CD4-positive, CD25-positive, alpha-beta regulatory T cell (primary cell): ENCODE measurements at regions not wholly inside any gene's neighbourhood (a gene's known extent, or its start where the extent isn't known, plus 50 kb on each side); places are given as distances from the start of the nearest gene placed in this dataset.

Source experiments
- ATAC-seq, 2 donors: fragments of 150-1000 bp; cut with Tn5 transposase; one replicate each; pipeline ENCODE4 v1.10.0; 2021; ENCODE audit warnings: low read depth in 2 of 2, moderate number of reproducible peaks in 2 of 2, moderate library complexity in 1 of 2
- DNase-seq, 3 donors: peaks; one replicate each; pipeline versions ENCODE4 v3.0.0 to v3.0.0-alpha.2; 2012 to 2022; ENCODE audit warnings: mixed read lengths in 1 of 3
- H3K27ac ChIP-seq: one replicate; pipeline ENCODE4 v1.7.0; 2013; ENCODE audit warnings: mild to moderate bottlenecking, low read length; ENCODE audit not compliant: insufficient read depth, poor library complexity, severe bottlenecking
- H3K27me3 ChIP-seq: one replicate; pipeline ENCODE4 v1.7.0; 2013; ENCODE audit warnings: low read length; ENCODE audit not compliant: control insufficient read depth, insufficient read depth
- H3K36me3 ChIP-seq: one replicate; pipeline ENCODE4 v1.7.0; 2013; ENCODE audit warnings: mild to moderate bottlenecking, low read length, moderate library complexity; ENCODE audit not compliant: control insufficient read depth, insufficient read depth
- H3K4me1 ChIP-seq: 2 replicates; pipeline ENCODE4 v1.7.0; 2013; ENCODE audit warnings: mild to moderate bottlenecking, low read length; ENCODE audit not compliant: insufficient read depth, control insufficient read depth, poor library complexity, severe bottlenecking
- H3K4me3 ChIP-seq: one replicate; pipeline ENCODE4 v1.7.0; 2013; ENCODE audit warnings: low read depth, mild to moderate bottlenecking, low read length, moderate library complexity
- H3K9me3 ChIP-seq, 2 experiments: 1 replicate in 1 of 2; 2 replicates in 1 of 2; pipeline ENCODE4 v1.7.0; 2013; ENCODE audit warnings: low read length in 2 of 2, mild to moderate bottlenecking in 1 of 2, moderate library complexity in 1 of 2; ENCODE audit not compliant: control insufficient read depth in 2 of 2
- H3K27ac Mint-ChIP-seq, 3 donors: one replicate each; pipeline ENCODE4 v1.8.0; 2020 to 2022; ENCODE audit warnings: mild to moderate bottlenecking in 3 of 3, mixed read lengths in 3 of 3, moderate library complexity in 2 of 3
- H3K27me3 Mint-ChIP-seq: one replicate; pipeline ENCODE4 v1.8.0; 2022; ENCODE audit warnings: mild to moderate bottlenecking, mixed read lengths
- H3K36me3 Mint-ChIP-seq: one replicate; pipeline ENCODE4 v1.8.0; 2020; ENCODE audit warnings: mixed read lengths
- H3K4me1 Mint-ChIP-seq, 4 donors: one replicate each; pipeline ENCODE4 v1.8.0; 2020 to 2022; ENCODE audit warnings: mixed read lengths in 4 of 4, mild to moderate bottlenecking in 1 of 4
- H3K4me3 Mint-ChIP-seq, 4 donors: one replicate each; pipeline ENCODE4 v1.8.0; 2020 to 2022; ENCODE audit warnings: mild to moderate bottlenecking in 4 of 4, mixed read lengths in 4 of 4, moderate library complexity in 3 of 4
- H3K9me3 Mint-ChIP-seq, 7 donors: one replicate each; pipeline ENCODE4 v1.8.0; 2020 to 2022; ENCODE audit warnings: mixed read lengths in 7 of 7, mild to moderate bottlenecking in 3 of 7, moderate library complexity in 2 of 7

DNA sequence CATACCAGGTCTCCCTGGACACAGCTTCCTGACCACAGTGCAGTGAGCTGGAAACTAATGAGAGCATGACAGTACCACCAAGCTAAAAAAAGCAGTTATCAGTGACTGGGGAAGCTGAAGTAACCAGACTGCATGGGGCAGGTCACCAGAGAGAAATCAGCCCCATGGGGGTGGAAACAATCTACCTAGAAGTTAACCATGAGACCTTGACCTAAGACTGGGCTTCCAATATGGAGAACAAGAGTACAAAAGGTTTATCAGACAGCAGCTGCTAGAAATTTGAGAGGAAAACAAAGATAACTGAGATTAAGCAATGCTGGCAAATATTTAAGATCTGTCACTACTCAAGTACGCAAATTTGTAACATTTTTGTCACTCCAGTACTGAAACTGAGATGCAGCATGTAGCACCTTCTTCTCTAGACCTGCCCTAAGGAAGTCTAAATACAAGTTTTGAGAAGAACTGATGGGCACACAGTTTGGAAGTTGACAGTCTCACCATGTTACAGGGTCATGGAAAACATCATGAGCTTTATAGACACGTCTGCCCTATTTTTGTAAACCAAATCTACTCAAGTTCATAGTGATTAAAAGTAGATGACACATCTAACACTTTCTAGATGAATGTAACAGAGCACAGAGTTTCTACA, 2641.8 kb upstream of the PCDH20 start:
- DNase-seq = no peak
- H3K36me3 ChIP-seq = no peaks in the 10 kb centered on the region
- H3K4me3 ChIP-seq = no peak overlapping the region
- H3K9me3 Mint-ChIP-seq = peaks cover 0 to 29% (median 11%) of the 10 kb centered on the region in 7 donors
- H3K36me3 Mint-ChIP-seq = no peaks in the 10 kb centered on the region
- no peak overlapping the region for H3K27ac ChIP-seq
- no peak overlapping the region for H3K27ac Mint-ChIP-seq
- H3K4me1 Mint-ChIP-seq = no peaks in the 10 kb centered on the region
- H3K27me3 Mint-ChIP-seq = no peaks in the 10 kb centered on the region
- H3K4me3 Mint-ChIP-seq = no peak overlapping the region
- no peaks in the 10 kb centered on the region for H3K27me3 ChIP-seq
- no peaks in the 10 kb centered on the region for H3K4me1 ChIP-seq
- no peak for ATAC-seq
- peaks cover 2 to 5% of the 10 kb centered on the region in 2 experiments for H3K9me3 ChIP-seq

DNA sequence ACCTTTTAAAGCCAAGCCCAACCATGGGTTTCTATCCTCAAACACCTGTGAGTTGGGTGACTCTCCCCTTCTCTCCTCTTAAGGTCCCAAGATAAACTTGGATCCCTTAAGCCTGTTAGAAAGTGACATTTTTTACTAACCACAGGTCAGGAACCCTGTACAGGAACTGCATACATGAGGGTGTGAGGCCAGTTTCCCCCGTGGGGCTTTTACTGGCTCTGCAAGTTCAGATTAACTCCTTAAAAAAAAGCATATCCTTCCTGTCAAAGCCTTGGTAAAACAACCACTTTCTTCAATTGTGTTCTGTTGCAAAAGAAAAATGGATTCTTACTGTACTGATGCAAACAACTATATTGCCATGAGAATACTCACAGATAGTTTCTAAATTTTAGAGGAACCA, 2638.7 kb upstream of the PCDH20 start:
- H3K9me3 ChIP-seq = peaks cover 5% of the 10 kb centered on the region in 2 experiments
- Mint-ChIP-seq H3K9me3 (peaks cover 0 to 19% (median 3%) of the 10 kb centered on the region in 7 donors), H3K36me3 (no peaks in the 10 kb centered on the region), H3K27ac (no peak overlapping the region), H3K4me1 (no peaks in the 10 kb centered on the region), H3K4me3 (no peak overlapping the region), H3K27me3 (no peaks in the 10 kb centered on the region)
- no peaks in the 10 kb centered on the region for H3K36me3 ChIP-seq
- H3K27me3 ChIP-seq = no peaks in the 10 kb centered on the region
- ATAC-seq = no peak
- no peak overlapping the region for H3K27ac ChIP-seq
- H3K4me3 ChIP-seq = no peak overlapping the region
- no peak for DNase-seq
- H3K4me1 ChIP-seq = no peaks in the 10 kb centered on the region

DNA sequence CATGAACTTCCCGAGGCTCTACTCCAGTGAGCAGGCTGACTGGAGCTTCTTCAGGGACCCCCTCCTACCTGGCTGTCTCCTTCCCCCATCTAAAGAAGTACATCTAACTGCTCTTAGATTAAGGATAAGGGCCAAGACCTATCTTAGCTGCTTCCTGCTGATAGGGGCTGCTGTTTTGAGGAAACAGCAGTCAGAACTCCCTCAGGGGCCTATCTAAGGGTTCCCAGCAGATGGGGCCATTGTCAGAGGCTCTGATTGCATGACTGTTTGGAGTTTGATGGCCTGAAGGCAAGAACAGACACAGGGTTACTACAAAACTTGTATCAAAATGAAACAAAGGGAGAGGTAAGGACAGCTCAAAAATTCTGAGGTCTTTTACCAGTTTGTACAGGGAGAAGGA, 2636.9 kb upstream of the PCDH20 start:
- DNase-seq (no peak), ATAC-seq (no peak)
- Mint-ChIP-seq H3K4me3 (no peak overlapping the region), H3K4me1 (no peaks in the 10 kb centered on the region), H3K27ac (no peak overlapping the region), H3K27me3 (no peaks in the 10 kb centered on the region), H3K9me3 (peaks cover 0 to 17% (median 4%) of the 10 kb centered on the region in 7 donors), H3K36me3 (no peaks in the 10 kb centered on the region)
- Histone ChIP-seq H3K36me3 (no peaks in the 10 kb centered on the region), H3K9me3 (peaks cover 5% of the 10 kb centered on the region in 2 experiments), H3K4me3 (no peak overlapping the region), H3K4me1 (no peaks in the 10 kb centered on the region), H3K27me3 (no peaks in the 10 kb centered on the region), H3K27ac (no peak overlapping the region)

DNA sequence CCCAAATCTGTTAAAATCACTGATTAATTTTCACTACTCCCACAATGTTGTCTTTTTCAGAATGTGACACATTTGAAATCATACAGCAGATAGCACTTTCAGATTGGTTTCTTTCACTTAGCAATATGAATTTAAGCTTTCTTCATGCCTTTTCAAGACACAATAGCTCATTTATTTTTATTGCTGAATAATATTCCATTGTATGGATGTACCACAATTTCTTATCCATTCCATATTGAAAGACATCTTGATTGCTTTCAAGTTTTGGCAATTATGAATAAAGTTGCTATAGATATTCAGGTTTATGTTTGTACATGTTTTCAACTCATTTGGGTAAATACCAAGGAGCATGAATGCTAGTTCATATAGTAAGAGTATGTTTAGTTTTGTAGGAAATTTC, 2635.6 kb upstream of the PCDH20 start:
- H3K36me3 Mint-ChIP-seq = no peaks in the 10 kb centered on the region

DNA sequence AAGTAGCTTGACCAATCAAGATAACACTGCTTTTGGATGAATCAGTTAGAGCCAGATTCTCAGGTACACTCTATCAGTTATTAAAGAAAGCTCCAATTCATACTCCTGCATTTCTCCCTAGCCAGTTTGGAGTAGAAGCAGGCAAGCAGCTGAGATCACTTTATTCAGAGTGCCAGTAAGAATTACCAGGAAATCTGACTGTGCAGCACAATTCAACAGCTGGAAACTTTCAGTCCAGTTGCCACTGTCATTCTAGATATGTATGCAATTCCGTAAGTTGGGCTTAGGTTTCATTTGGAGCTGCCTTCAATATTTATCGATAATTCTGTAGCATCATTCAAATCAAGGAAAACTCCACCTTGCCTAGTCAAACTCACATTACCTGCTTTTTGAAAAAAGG, 2625.6 kb upstream of the PCDH20 start:
- no peak for ATAC-seq
- Histone ChIP-seq H3K27ac (no peak overlapping the region), H3K9me3 (no peaks in the 10 kb centered on the region), H3K4me1 (no peaks in the 10 kb centered on the region), H3K4me3 (no peak overlapping the region), H3K27me3 (no peaks in the 10 kb centered on the region), H3K36me3 (no peaks in the 10 kb centered on the region)
- DNase-seq = no peak
- H3K27me3 Mint-ChIP-seq = no peaks in the 10 kb centered on the region
- H3K27ac Mint-ChIP-seq = no peak overlapping the region
- H3K4me3 Mint-ChIP-seq = no peak overlapping the region
- H3K9me3 Mint-ChIP-seq = peaks cover 0 to 6% (median 4%) of the 10 kb centered on the region in 7 donors
- no peaks in the 10 kb centered on the region for H3K4me1 Mint-ChIP-seq
- H3K36me3 Mint-ChIP-seq = no peaks in the 10 kb centered on the region

More for the DNA sequence above, 2635.6 kb upstream of the PCDH20 start:
- Histone ChIP-seq H3K4me3 (no peak overlapping the region), H3K9me3 (peaks cover 5% of the 10 kb centered on the region in 2 experiments), H3K4me1 (no peaks in the 10 kb centered on the region), H3K36me3 (no peaks in the 10 kb centered on the region), H3K27me3 (no peaks in the 10 kb centered on the region), H3K27ac (no peak overlapping the region)
- Mint-ChIP-seq H3K4me3 (no peak overlapping the region), H3K27ac (no peak overlapping the region), H3K9me3 (peaks cover 0 to 20% (median 4%) of the 10 kb centered on the region in 7 donors), H3K27me3 (no peaks in the 10 kb centered on the region), H3K4me1 (no peaks in the 10 kb centered on the region)
- DNase-seq (no peak), ATAC-seq (no peak)

- peaks cover 0 to 3% of the 10 kb centered on the region in 2 experiments for H3K9me3 ChIP-seq
- H3K4me1 ChIP-seq = no peaks in the 10 kb centered on the region
- no peak overlapping the region for H3K4me3 Mint-ChIP-seq
- no peak overlapping the region for H3K27ac ChIP-seq
- no peaks in the 10 kb centered on the region for H3K27me3 ChIP-seq
- H3K36me3 ChIP-seq = no peaks in the 10 kb centered on the region
- no peaks in the 10 kb centered on the region for H3K27me3 Mint-ChIP-seq
- no peaks in the 10 kb centered on the region for H3K4me1 Mint-ChIP-seq
- no peak overlapping the region for H3K27ac Mint-ChIP-seq
- DNase-seq (no peak), ATAC-seq (no peak)
- H3K9me3 Mint-ChIP-seq = peaks cover 0 to 17% (median 6%) of the 10 kb centered on the region in 7 donors
- H3K4me3 ChIP-seq = no peak overlapping the region
- H3K36me3 Mint-ChIP-seq = no peaks in the 10 kb centered on the region
These were observed 2618.3 kb upstream of the PCDH20 start for GRCh38 chr13:64033921-64034320.

- Mint-ChIP-seq H3K27me3 (no peaks in the 10 kb centered on the region), H3K9me3 (peaks cover 3 to 24% (median 6%) of the 10 kb centered on the region in 7 donors), H3K36me3 (no peaks in the 10 kb centered on the region), H3K27ac (no peak overlapping the region), H3K4me3 (no peak overlapping the region), H3K4me1 (no peaks in the 10 kb centered on the region)
- H3K36me3 ChIP-seq = no peaks in the 10 kb centered on the region
- ATAC-seq (no peak), DNase-seq (no peak)
- no peaks in the 10 kb centered on the region for H3K4me1 ChIP-seq
- peaks cover 0 to 3% of the 10 kb centered on the region in 2 experiments for H3K9me3 ChIP-seq
- no peak overlapping the region for H3K4me3 ChIP-seq
- H3K27ac ChIP-seq = no peak overlapping the region
- no peaks in the 10 kb centered on the region for H3K27me3 ChIP-seq
These were observed 2613.9 kb upstream of the PCDH20 start for GRCh38 chr13:64029343-64030093.

DNA sequence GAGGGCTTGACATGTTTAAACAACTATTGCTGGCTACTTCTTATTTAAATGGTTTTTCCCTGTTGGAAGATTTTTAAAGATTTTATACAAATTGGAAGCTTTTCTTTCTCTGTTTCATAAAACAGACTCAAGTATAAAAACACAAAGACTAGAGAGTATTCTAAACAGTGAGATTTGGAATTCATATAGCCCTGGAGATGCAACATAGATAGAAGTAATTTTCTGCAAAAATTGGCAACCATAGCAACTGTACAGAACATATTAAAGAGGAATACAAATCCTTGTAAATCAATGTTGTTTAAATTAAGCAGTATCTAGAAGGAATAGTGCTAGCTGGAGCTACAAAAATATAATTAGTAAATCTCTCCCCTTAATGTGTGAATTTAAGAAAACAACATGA, 2612.9 kb upstream of the PCDH20 start:
- H3K27ac Mint-ChIP-seq = no peak overlapping the region
- Histone ChIP-seq H3K36me3 (no peaks in the 10 kb centered on the region), H3K4me1 (no peaks in the 10 kb centered on the region), H3K9me3 (peaks cover 0 to 3% of the 10 kb centered on the region in 2 experiments), H3K27ac (no peak overlapping the region), H3K27me3 (no peaks in the 10 kb centered on the region), H3K4me3 (no peak overlapping the region)
- H3K4me1 Mint-ChIP-seq = no peaks in the 10 kb centered on the region
- H3K27me3 Mint-ChIP-seq = no peaks in the 10 kb centered on the region
- ATAC-seq = no peak
- no peak overlapping the region for H3K4me3 Mint-ChIP-seq
- H3K9me3 Mint-ChIP-seq = peaks cover 3 to 25% (median 4%) of the 10 kb centered on the region in 7 donors
- no peak for DNase-seq
- no peaks in the 10 kb centered on the region for H3K36me3 Mint-ChIP-seq
